Endothelial cell of umbilical vein (primary cell): ENCODE measurements at regions not wholly inside any gene's neighbourhood (a gene's known extent, or its start where the extent isn't known, plus 50 kb on each side); places are given as distances from the start of the nearest gene placed in this dataset.

ENCODE experiments used
- BruUV-seq: library from RNA; stranded (reverse); fragments of 400-500 nt; replicated peaks from 2 replicates; lab custom pipeline; 2021; lab: Mats Ljungman, UMichigan
- CTCF ChIA-PET: fragments of 300-600, 350-600 bp; sonication (Branson Sonifier 250); formaldehyde crosslinking; loops from one replicate; lab custom pipeline; 2021; ENCODE audit warnings: antibody characterized with exemption, inconsistent platforms; lab: Charles Lee
- POLR2A ChIA-PET: fragments of 300-600, 350-600 bp; sonication (Branson Sonifier 250); formaldehyde crosslinking; loops from one replicate; lab custom pipeline; 2021; ENCODE audit warnings: antibody characterized with exemption, inconsistent platforms; lab: Charles Lee
- DNase-seq: peaks from one replicate; pipeline ENCODE4 v3.0.0-alpha.2; 2011; ENCODE audit warnings: low read depth, low spot score
- FAIRE-seq: peaks from 2 replicates; lab custom pipeline; 2011; peaks lifted over from hg19 to GRCh38; lab: Jason Lieb, UNC
- H2AFZ ChIP-seq: 2 replicates; pipeline ENCODE4 v1.6.0; 2012; ENCODE audit warnings: low read depth, low read length, control low read depth, inconsistent platforms
- H3K27ac ChIP-seq: 2 replicates; pipeline ENCODE4 v1.5.1; 2011; ENCODE audit warnings: low read depth, mild to moderate bottlenecking, control low read depth, low read length, moderate library complexity; ENCODE audit not compliant: insufficient read depth
- H3K27me3 ChIP-seq, 2 experiments: 2 replicates each; pipeline versions ENCODE4 v1.6.0 to v1.6.1; 2011; ENCODE audit warnings: low read length in 2 of 2, mixed read lengths in 1 of 2; ENCODE audit not compliant: control insufficient read depth in 2 of 2, insufficient read depth in 2 of 2
- H3K36me3 ChIP-seq, 2 experiments: 2 replicates in 1 of 2; 3 replicates in 1 of 2; pipeline ENCODE4 v1.5.1; 2011; ENCODE audit warnings: low read length in 2 of 2, mild to moderate bottlenecking in 1 of 2, moderate library complexity in 1 of 2; ENCODE audit not compliant: control insufficient read depth in 2 of 2, insufficient read depth in 2 of 2; ENCODE audit errors: extremely low read depth in 1 of 2
- H3K4me1 ChIP-seq: 3 replicates; pipeline ENCODE4 v1.5.1; 2011; ENCODE audit warnings: mild to moderate bottlenecking, low read length; ENCODE audit not compliant: control insufficient read depth, insufficient read depth; ENCODE audit errors: extremely low read depth
- H3K4me2 ChIP-seq: 2 replicates; pipeline ENCODE4 v1.6.1; 2011; ENCODE audit warnings: low read length, control low read depth, mixed read lengths; ENCODE audit not compliant: insufficient read depth
- H3K4me3 ChIP-seq, 3 experiments: fragments of 200-600 bp in 1 of 3; sonication (generic), shearing (Covaris generic) in 1 of 3; replicated peaks in 1 of 3; 2 replicates each; pipeline ENCODE4 v1.5.1; 2011 to 2016; ENCODE audit warnings: control low read depth in 3 of 3, low read length in 3 of 3, mild to moderate bottlenecking in 2 of 3, inconsistent platforms in 1 of 3, low read depth in 1 of 3, moderate library complexity in 1 of 3; ENCODE audit not compliant: insufficient read depth in 1 of 3
- H3K79me2 ChIP-seq: 2 replicates; pipeline ENCODE4 v1.6.0; 2012; ENCODE audit warnings: low read length, inconsistent platforms; ENCODE audit not compliant: control insufficient read depth, insufficient read depth
- H3K9ac ChIP-seq: replicated peaks from 2 replicates; pipeline ENCODE3; 2011; ENCODE audit warnings: low read length, control low read depth; ENCODE audit not compliant: insufficient read depth; ENCODE audit errors: extremely low read depth
- H3K9me1 ChIP-seq: replicated peaks from 3 replicates; pipeline ENCODE4 v1.6.0; 2011; ENCODE audit warnings: mild to moderate bottlenecking, low read length; ENCODE audit not compliant: control insufficient read depth, insufficient read depth; ENCODE audit errors: extremely low read depth
- H3K9me3 ChIP-seq: replicated peaks from 2 replicates; pipeline ENCODE4 v1.5.1; 2012; ENCODE audit warnings: low read length, inconsistent platforms; ENCODE audit not compliant: control insufficient read depth, insufficient read depth
- H4K20me1 ChIP-seq: replicated peaks from 2 replicates; pipeline ENCODE3; 2011; ENCODE audit warnings: mild to moderate bottlenecking, low read length; ENCODE audit not compliant: control insufficient read depth, insufficient read depth; ENCODE audit errors: extremely low read depth
- EZH2 ChIP-seq: IDR thresholded peaks from 2 replicates; pipeline ENCODE4 v1.6.1; 2012; ENCODE audit warnings: borderline replicate concordance, low read depth, mild to moderate bottlenecking, moderate library complexity, low read length, inconsistent platforms; ENCODE audit not compliant: severe bottlenecking
- FOS ChIP-seq: IDR thresholded peaks from 2 replicates; pipeline ENCODE4 v1.6.1; 2011; ENCODE audit warnings: mild to moderate bottlenecking, low read length, moderate library complexity, borderline replicate concordance; ENCODE audit not compliant: insufficient read depth
- GATA2 ChIP-seq: IDR thresholded peaks from 2 replicates; pipeline ENCODE4 v1.7.0; 2011; ENCODE audit warnings: low read depth, mild to moderate bottlenecking, moderate library complexity, mixed read lengths, low read length; ENCODE audit not compliant: insufficient read length, insufficient read depth
- JUN ChIP-seq: IDR thresholded peaks from 2 replicates; pipeline ENCODE4 v1.6.1; 2011; ENCODE audit warnings: borderline replicate concordance, low read depth; ENCODE audit not compliant: insufficient read length, insufficient read depth
- MYC ChIP-seq: IDR thresholded peaks from one replicate; pipeline ENCODE4 v1.6.1; 2011; ENCODE audit warnings: mild to moderate bottlenecking, low read depth, low read length
- POLR2A ChIP-seq: IDR thresholded peaks from 2 replicates; pipeline ENCODE4 v1.6.1; 2012; ENCODE audit warnings: low read depth, mild to moderate bottlenecking, control low read depth, low read length
- POLR2AphosphoS5 ChIP-seq: IDR thresholded peaks from 2 replicates; pipeline ENCODE4 v1.6.1; 2012; ENCODE audit warnings: low read depth, mild to moderate bottlenecking, control low read depth, low read length, moderate library complexity; ENCODE audit not compliant: insufficient read depth
- dilution Hi-C: fragments of 300-500 bp; cut with MboI; formaldehyde crosslinking; loops from one replicate; pipeline ENCODE4 v1.15.0; 2019; ENCODE audit warnings: low sequenced_read_pairs; ENCODE audit not compliant: extremely low pct_ligation_motif_present
- intact Hi-C: fragments of 100-400 bp; cut with micrococcal nuclease; formaldehyde crosslinking; loops from one replicate; pipeline ENCODE4 v1.10.0; 2022
- TF ChIP-seq, protein P1 (sequence below): IDR thresholded peaks from 2 replicates; pipeline ENCODE4 v1.6.1; 2011; ENCODE audit not compliant: insufficient read depth, insufficient read length
- TF ChIP-seq, protein P2 (sequence below), 2 donors: IDR thresholded peaks; 1 replicate in 1 of 2; 2 replicates in 1 of 2; pipeline ENCODE4 v1.5.1; 2011; ENCODE audit warnings: low read length in 2 of 2, mild to moderate bottlenecking in 2 of 2, moderate library complexity in 2 of 2, control low read depth in 1 of 2, inconsistent platforms in 1 of 2, low read depth in 1 of 2; ENCODE audit not compliant: insufficient read depth in 1 of 2; ENCODE audit errors: extremely low read depth in 1 of 2

DNA sequence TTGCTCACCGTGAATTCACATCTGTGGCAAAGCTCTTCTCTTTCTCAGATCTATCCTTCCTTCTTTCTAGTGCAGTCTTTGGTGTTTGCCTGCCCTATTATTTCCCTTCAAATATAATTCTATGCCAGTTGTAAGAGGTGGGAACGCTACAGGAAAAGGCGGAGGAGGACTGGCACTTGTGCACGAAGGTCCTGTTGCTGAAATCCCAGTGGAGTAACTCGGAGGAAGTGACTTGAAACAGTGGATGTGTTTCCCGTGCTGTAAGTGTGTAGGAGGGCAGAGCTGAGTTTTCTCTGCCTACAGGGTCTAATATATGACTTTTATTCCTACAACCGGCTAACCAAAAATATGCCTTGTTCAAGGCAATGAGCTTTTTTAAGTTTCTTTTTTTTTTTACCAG lies 754.8 kb downstream of the QKI start:
- dilution Hi-C loops: no loop called here
- no peak for DNase-seq
- Histone ChIP-seq H3K4me1 (no peaks in the 10 kb centered on the region), H3K9me1 (no peaks in the 10 kb centered on the region), H3K27me3 (no peaks in the 10 kb centered on the region), H4K20me1 (no peaks in the 10 kb centered on the region), H3K27ac (no peak overlapping the region), H3K9ac (no peak overlapping the region), H3K79me2 (no peaks in the 10 kb centered on the region), H3K4me2 (no peak overlapping the region), H3K9me3 (peaks cover 2% of the 10 kb centered on the region), H3K36me3 (no peaks in the 10 kb centered on the region), H2AFZ (no peak overlapping the region), H3K4me3 (no peak overlapping the region)
- TF ChIP-seq POLR2A (no peak), FOS (no peak), EZH2 (no peak), MYC (no peak)
- TF ChIP-seq, protein P1, sequence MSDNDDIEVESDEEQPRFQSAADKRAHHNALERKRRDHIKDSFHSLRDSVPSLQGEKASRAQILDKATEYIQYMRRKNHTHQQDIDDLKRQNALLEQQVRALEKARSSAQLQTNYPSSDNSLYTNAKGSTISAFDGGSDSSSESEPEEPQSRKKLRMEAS: no peak
- TF ChIP-seq, protein P2, sequence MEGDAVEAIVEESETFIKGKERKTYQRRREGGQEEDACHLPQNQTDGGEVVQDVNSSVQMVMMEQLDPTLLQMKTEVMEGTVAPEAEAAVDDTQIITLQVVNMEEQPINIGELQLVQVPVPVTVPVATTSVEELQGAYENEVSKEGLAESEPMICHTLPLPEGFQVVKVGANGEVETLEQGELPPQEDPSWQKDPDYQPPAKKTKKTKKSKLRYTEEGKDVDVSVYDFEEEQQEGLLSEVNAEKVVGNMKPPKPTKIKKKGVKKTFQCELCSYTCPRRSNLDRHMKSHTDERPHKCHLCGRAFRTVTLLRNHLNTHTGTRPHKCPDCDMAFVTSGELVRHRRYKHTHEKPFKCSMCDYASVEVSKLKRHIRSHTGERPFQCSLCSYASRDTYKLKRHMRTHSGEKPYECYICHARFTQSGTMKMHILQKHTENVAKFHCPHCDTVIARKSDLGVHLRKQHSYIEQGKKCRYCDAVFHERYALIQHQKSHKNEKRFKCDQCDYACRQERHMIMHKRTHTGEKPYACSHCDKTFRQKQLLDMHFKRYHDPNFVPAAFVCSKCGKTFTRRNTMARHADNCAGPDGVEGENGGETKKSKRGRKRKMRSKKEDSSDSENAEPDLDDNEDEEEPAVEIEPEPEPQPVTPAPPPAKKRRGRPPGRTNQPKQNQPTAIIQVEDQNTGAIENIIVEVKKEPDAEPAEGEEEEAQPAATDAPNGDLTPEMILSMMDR (IDR thresholded peaks at IDR 0.05; ENCODE audit: extremely low read depth in 1 of 2, insufficient read depth in 1 of 2, low read depth in 1 of 2, low read length in 2 of 2): no peak
- ChIA-PET CTCF (interaction anchor here (1.4 kb wide), 1 partner anchor 9 kb away, joined by 4 read pairs; no protein-coding TSS in a partner anchor), POLR2A (no interaction called here)
- no peak for FAIRE-seq
- BruUV-seq: no TSS peak
- intact Hi-C loops: no loop called here

- no peak overlapping the region for H3K4me3 ChIP-seq
- H3K4me1 ChIP-seq: no peaks in the 10 kb centered on the region
- H3K79me2 ChIP-seq: no peaks in the 10 kb centered on the region
- no TSS peak for BruUV-seq
- no peak overlapping the region for H3K9ac ChIP-seq
- ChIA-PET CTCF (interaction anchor here (1.4 kb wide), 1 partner anchor 10 kb away, joined by 4 read pairs; no protein-coding TSS in a partner anchor), POLR2A (no interaction called here)
- peaks cover 2% of the 10 kb centered on the region for H3K9me3 ChIP-seq
- no peaks in the 10 kb centered on the region for H3K27me3 ChIP-seq
- TF ChIP-seq, protein P2 (IDR thresholded peaks at IDR 0.05; ENCODE audit: extremely low read depth in 1 of 2, insufficient read depth in 1 of 2, low read depth in 1 of 2, low read length in 2 of 2): no peak
- TF ChIP-seq POLR2A: no peak
- TF ChIP-seq, protein P1: no peak
- TF ChIP-seq JUN: no peak
- TF ChIP-seq POLR2AphosphoS5: no peak
- TF ChIP-seq FOS: no peak
- no peak for TF ChIP-seq EZH2
- TF ChIP-seq MYC: no peak
- TF ChIP-seq GATA2: no peak
- intact Hi-C loops (no loop called here), dilution Hi-C loops (no loop called here)
- no peaks in the 10 kb centered on the region for H3K9me1 ChIP-seq
- no peak overlapping the region for H2AFZ ChIP-seq
- DNase-seq (no peak), FAIRE-seq (no peak)
- H3K36me3 ChIP-seq: no peaks in the 10 kb centered on the region
- H3K27ac ChIP-seq: no peak overlapping the region
- H3K4me2 ChIP-seq: no peak overlapping the region
- no peaks in the 10 kb centered on the region for H4K20me1 ChIP-seq
Observed at GRCh38 chr6:164168595-164168994, 754.1 kb downstream of the QKI start.
